Ishikawa (cell line): ENCODE measurements at regions not wholly inside any gene's neighbourhood (a gene's known extent, or its start where the extent isn't known, plus 50 kb on each side); places are given as distances from the start of the nearest gene placed in this dataset.

Source experiments
- CEBPB ChIP-seq: IDR thresholded peaks from 2 replicates; pipeline ENCODE4 v1.6.1; 2012
- CREB1 ChIP-seq: IDR thresholded peaks from 2 replicates; pipeline ENCODE4 v1.6.1; 2012; ENCODE audit warnings: low read depth
- EGR1 ChIP-seq: IDR thresholded peaks from 2 replicates; pipeline ENCODE4 v1.6.1; 2012
- EP300 ChIP-seq: IDR thresholded peaks from 2 replicates; pipeline ENCODE4 v1.6.1; 2012; ENCODE audit warnings: borderline replicate concordance
- FOXM1 ChIP-seq: IDR thresholded peaks from 2 replicates; pipeline ENCODE4 v1.6.1; 2012; ENCODE audit warnings: low read depth, borderline replicate concordance
- NFIC ChIP-seq: IDR thresholded peaks from 2 replicates; pipeline ENCODE4 v1.6.1; 2012
- RAD21 ChIP-seq: IDR thresholded peaks from 2 replicates; pipeline ENCODE4 v1.6.1; 2012; ENCODE audit warnings: low read depth
- TAF1 ChIP-seq: IDR thresholded peaks from 2 replicates; pipeline ENCODE4 v1.6.1; 2012; ENCODE audit warnings: low read depth, mild to moderate bottlenecking
- TCF12 ChIP-seq: IDR thresholded peaks from 2 replicates; pipeline ENCODE4 v1.6.1; 2012; ENCODE audit warnings: low read depth
- TEAD4 ChIP-seq: IDR thresholded peaks from 2 replicates; pipeline ENCODE4 v1.6.1; 2012
- YY1 ChIP-seq: IDR thresholded peaks from 2 replicates; pipeline ENCODE4 v1.6.1; 2012; ENCODE audit warnings: low read depth
- ZBTB7A ChIP-seq: IDR thresholded peaks from 2 replicates; pipeline ENCODE4 v1.6.1; 2012; ENCODE audit warnings: low read depth
- TF ChIP-seq, protein P1 (sequence below): IDR thresholded peaks from 2 replicates; pipeline ENCODE4 v1.6.1; 2012
- TF ChIP-seq, protein P2 (sequence below): IDR thresholded peaks from 2 replicates; pipeline ENCODE4 v1.6.1; 2012; ENCODE audit warnings: low read depth, mild to moderate bottlenecking
- TF ChIP-seq, protein P3 (sequence below): IDR thresholded peaks from 2 replicates; pipeline ENCODE4 v1.6.1; 2012

DNA sequence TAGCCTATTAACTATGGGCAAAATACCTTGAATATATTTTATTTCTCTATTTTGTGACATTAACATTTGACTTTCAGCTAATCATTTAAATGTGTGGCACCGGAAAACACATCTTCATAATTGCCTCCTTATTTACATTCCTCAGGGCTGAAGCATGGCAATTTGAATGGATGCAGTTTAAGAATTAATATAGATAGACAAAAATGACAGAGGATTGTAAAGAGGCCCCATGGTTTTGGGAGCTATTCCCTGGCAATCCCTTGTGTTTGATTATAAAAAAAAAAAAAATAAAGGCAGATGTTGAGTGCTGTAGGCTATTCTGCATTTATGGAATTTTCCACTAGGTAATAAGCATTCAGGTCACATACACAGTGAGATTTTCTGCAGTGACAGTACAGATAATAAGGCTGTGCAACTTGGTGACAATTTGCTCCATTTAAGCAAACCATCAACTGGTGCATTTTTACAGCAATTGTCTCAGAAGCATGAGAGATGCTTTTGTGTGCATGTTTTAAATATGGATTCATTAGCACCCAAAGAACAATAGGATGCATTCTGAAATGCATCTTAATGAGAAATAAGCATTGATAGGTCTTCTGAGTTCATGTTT lies 123.2 kb upstream of the SLC38A4 start:
- TF ChIP-seq, protein P1, sequence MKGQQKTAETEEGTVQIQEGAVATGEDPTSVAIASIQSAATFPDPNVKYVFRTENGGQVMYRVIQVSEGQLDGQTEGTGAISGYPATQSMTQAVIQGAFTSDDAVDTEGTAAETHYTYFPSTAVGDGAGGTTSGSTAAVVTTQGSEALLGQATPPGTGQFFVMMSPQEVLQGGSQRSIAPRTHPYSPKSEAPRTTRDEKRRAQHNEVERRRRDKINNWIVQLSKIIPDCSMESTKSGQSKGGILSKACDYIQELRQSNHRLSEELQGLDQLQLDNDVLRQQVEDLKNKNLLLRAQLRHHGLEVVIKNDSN = no peak
- TF ChIP-seq CREB1 = no peak
- no peak for TF ChIP-seq TEAD4
- no peak for TF ChIP-seq NFIC
- TF ChIP-seq CEBPB = no peak
- TF ChIP-seq FOXM1 = no peak
- TF ChIP-seq TAF1 = no peak
- TF ChIP-seq RAD21 = no peak
- no peak for TF ChIP-seq EGR1
- TF ChIP-seq EP300 = no peak
- TF ChIP-seq, protein P2, sequence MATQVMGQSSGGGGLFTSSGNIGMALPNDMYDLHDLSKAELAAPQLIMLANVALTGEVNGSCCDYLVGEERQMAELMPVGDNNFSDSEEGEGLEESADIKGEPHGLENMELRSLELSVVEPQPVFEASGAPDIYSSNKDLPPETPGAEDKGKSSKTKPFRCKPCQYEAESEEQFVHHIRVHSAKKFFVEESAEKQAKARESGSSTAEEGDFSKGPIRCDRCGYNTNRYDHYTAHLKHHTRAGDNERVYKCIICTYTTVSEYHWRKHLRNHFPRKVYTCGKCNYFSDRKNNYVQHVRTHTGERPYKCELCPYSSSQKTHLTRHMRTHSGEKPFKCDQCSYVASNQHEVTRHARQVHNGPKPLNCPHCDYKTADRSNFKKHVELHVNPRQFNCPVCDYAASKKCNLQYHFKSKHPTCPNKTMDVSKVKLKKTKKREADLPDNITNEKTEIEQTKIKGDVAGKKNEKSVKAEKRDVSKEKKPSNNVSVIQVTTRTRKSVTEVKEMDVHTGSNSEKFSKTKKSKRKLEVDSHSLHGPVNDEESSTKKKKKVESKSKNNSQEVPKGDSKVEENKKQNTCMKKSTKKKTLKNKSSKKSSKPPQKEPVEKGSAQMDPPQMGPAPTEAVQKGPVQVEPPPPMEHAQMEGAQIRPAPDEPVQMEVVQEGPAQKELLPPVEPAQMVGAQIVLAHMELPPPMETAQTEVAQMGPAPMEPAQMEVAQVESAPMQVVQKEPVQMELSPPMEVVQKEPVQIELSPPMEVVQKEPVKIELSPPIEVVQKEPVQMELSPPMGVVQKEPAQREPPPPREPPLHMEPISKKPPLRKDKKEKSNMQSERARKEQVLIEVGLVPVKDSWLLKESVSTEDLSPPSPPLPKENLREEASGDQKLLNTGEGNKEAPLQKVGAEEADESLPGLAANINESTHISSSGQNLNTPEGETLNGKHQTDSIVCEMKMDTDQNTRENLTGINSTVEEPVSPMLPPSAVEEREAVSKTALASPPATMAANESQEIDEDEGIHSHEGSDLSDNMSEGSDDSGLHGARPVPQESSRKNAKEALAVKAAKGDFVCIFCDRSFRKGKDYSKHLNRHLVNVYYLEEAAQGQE = no peak
- TF ChIP-seq TCF12 = no peak
- no peak for TF ChIP-seq ZBTB7A
- TF ChIP-seq YY1 = no peak
- TF ChIP-seq, protein P3, sequence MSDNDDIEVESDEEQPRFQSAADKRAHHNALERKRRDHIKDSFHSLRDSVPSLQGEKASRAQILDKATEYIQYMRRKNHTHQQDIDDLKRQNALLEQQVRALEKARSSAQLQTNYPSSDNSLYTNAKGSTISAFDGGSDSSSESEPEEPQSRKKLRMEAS = no peak

DNA sequence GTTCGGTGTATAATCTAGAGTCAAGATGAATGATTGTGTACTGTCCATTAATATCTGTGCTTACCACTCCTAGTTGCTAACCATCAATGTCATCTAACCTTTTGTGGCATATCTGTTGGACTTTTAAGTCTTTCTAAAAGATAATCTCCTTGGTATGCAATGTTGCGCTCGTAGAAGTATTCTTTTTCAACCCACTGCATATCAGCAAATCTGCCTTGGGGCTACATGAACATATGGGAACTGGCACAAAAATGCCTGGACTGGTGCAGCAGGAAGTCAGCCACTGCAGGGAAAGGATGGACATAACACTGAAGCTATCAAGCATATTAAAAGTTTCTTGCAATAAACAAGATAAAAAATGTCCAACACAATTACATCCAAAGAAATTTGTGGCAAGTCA lies 124.3 kb upstream of the SLC38A4 start:
- TF ChIP-seq EGR1 (no peak), TCF12 (no peak), TEAD4 (no peak), CEBPB (no peak), FOXM1 (no peak), RAD21 (no peak), EP300 (no peak), NFIC (no peak), CREB1 (no peak), TAF1 (no peak), ZBTB7A (no peak), YY1 (no peak)
- TF ChIP-seq, protein P2 = no peak
- TF ChIP-seq, protein P1 = no peak
- TF ChIP-seq, protein P3 = no peak

DNA sequence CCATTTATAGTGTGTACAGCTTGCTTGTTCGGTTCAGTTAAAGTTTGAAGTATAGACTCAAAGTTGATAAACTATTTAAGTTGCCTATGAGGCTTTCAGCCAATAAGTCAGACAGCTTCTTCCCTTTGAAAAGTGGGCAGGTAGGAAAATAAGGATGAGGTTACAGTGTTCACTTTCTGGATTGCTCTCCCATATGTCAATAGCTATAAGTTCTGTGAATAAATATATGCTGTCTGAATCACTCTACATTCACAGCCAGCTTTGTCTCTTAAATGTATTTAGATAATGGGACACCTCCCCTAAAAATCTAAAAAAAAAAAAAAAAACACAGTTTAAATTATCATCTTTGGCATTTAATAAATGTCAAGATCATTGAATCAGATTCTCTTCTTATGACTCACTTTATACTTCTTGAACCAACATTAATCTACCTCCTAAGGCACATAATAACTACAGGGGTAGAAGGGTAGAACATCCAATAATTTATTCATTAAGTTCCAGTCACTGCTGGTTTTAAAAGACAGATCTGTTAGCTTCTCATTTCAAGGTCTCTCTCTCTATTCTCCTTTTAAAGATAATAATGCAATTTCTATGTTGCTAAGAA lies 126.4 kb upstream of the PCED1B start:
- TF ChIP-seq, protein P2 = no peak
- TF ChIP-seq RAD21 = no peak
- TF ChIP-seq TEAD4 = no peak
- TF ChIP-seq NFIC = no peak
- no peak for TF ChIP-seq CREB1
- TF ChIP-seq YY1 = no peak
- TF ChIP-seq TAF1 = no peak
- TF ChIP-seq, protein P3 = no peak
- no peak for TF ChIP-seq TCF12
- no peak for TF ChIP-seq ZBTB7A
- TF ChIP-seq FOXM1 = no peak
- TF ChIP-seq EP300 = no peak
- TF ChIP-seq EGR1 = no peak
- TF ChIP-seq, protein P1 = no peak
- TF ChIP-seq CEBPB = no peak
